GM18507 (cell line): ENCODE measurements at regions not wholly inside any gene's neighbourhood (a gene's known extent, or its start where the extent isn't known, plus 50 kb on each side); places are given as distances from the start of the nearest gene placed in this dataset.

Source experiments
- DNase-seq: peaks from one replicate; pipeline ENCODE4 v3.0.0; 2011; ENCODE audit warnings: low read depth; ENCODE audit not compliant: insufficient read length; ENCODE audit errors: extremely low spot score
- FAIRE-seq: peaks from 2 replicates; lab custom pipeline; 2011; peaks lifted over from hg19 to GRCh38; lab: Jason Lieb, UNC

DNA sequence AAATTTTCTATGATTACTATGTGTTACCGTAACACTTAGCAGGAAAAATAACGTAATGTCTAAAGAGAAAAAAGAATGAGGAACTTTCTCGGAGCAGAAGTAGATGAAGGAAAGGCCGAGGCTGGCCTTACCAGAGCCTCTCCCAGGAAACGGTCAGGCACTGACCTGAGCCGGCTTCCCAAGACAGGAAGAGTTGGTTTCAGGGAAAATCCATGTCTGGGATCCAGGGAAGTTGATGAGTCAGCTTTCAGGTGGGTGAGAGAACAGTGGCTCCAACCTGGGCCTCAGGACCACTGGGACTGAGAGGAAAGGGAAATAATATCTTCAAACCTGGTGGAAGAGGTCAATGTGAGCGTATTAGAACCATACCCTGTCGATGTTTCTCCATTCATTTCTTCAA lies 93.3 kb upstream of the UBL3 start:
- no peak for FAIRE-seq
- no peak for DNase-seq

DNA sequence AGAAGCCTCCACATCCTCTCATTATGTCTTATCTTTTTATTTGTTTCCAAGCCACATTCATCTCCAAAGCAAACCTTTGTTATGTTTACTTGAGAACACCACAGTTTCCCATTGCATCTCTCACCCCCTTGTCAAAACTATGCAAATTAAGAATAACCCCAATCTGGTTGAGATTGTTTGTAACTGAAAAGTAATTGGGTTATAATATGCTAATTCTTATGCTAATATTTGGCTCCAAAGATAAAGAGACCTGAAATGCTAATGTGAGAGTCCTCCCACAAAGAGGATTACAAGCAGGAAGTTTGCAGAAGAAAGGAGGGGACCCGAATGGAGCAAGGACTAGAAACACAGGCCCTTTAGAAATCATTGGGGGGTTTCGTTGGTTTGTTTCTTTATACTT lies 92.9 kb upstream of the UBL3 start:
- no peak for FAIRE-seq
- DNase-seq = no peak

DNA sequence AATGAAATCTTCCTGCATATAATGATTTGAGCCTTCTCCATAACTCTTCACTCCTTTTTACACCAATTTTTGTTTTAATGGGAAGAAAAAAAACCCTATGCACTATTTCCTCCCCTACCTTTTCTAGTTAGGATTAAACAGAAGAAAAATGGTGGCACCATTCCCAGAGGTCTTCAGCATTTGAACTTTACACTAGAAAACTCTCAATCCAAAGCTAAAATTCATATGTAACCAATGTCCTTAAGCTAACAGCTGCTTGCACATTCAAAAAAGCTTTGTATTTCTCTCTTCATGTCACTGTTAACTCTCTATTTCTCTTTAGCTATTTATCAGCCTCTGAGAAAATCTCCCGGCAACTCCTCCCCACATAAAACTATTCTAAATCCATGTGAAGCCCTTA lies 90.3 kb upstream of the UBL3 start:
- DNase-seq (no peak), FAIRE-seq (no peak)

DNA sequence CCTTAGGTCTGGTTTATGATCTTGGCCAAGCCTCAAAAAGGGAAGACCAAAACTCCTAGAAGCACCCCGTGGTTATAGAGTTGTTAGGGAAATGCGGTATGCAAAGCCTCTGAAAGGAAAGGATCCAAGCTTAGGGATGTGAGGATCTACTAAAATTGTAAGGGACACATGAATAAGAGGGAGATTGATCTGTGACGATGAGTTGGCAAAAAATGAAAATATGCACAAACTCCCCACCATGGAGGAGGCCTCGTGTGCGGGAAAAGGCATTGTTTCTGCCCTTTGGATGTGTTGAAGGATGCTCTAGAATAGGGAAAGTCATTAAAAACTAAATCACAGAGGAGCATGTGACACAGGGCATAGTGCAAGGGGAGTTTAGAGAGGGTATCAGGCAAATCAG lies 88.7 kb upstream of the UBL3 start:
- DNase-seq (no peak), FAIRE-seq (no peak)

DNA sequence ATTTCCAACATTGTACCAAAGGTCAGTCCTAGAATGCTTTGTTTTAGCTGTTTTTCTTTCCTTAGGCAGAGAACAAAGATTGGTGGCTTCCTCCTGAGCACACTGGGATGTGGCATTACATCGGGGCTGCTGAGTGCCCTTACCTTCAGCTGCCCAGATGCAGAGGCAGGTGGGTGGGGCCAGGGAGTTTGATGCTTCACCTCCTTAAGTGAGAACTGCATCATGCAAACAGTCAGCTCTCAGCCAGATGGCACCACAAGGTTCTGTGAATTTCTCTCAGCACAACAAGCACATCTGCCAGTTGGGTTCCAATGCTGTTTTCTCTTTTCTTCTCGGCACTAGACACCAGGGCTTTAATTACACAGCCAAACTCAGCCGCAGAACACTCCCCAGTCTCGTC lies 87.4 kb upstream of the UBL3 start:
- DNase-seq (no peak), FAIRE-seq (no peak)

DNA sequence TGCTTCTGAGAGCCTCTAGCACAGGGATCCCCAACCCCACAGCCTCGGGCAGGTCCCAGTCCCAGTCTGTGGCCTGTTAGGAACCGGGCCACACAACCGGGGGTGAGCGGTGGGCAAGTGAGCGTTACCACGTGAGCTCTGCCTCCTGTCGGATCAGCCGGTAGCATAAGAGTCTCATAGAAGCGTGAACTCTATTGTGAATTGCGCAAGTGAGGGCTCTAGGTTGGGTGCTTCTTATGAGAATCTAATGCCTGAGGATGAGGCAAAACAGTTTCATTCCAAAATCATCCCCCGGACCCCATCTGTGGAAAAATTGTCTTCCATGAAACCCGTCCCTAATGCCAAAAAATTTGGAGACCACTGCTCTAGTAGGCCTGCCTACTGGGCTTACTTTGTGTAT lies 87.0 kb upstream of the UBL3 start:
- DNase-seq (no peak), FAIRE-seq (no peak)

DNA sequence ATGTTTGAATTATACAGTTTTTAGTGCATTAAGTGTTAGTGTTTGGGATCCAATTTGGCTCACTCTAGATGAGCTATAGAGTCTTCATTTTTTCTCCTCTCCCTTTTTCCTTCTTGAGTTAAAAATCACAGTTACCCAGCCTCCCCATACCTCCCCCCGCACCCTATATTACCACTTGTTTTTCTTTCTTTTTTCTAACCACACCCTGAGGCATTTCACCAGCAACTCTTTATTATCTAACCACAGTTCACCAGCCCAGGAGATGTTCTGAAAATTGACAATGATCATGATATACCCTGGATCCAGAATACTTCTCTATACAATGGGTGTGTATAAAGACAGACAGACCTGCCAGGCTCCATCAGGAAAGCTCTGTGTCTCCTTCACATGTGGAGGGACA lies 86.5 kb upstream of the UBL3 start:
- DNase-seq = no peak
- FAIRE-seq = no peak

DNA sequence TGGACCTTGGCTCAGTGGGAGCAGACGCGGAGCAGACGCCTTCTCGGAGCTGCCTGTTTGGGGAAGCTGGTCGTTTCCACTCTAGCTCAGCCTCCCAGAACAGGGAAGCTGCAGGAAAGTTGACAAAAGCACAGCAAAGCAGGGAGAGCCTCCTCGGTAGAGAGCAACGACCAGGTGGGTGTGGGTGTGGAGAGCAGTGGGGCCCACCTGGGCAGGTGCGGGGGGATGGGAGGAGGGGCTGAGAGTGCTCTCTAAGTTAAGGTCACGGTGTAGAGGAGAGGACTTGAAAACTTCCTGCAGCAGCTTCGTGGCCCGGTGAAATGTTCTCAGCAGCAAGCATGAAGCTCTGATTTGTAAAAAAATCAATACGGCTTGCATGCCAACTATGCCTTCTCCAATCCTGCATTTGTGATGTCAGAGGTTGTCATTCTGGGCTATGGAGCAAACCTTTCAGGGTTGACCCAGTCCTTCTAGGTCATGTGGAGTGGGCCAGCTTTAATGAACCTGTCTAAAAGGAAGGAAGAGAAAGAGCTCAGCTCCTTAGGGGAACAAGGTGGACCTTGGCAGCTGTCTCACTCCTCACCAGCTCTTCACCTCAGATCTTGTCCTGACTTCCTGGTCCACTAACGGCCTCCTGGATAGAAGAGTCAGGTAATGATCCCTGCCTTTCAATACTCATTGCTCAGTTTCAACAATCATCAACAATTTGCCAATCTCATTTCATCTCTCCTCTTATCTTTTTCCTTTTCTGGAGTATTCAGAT lies 85.8 kb upstream of the UBL3 start:
- DNase-seq = no peak
- FAIRE-seq = no peak

DNA sequence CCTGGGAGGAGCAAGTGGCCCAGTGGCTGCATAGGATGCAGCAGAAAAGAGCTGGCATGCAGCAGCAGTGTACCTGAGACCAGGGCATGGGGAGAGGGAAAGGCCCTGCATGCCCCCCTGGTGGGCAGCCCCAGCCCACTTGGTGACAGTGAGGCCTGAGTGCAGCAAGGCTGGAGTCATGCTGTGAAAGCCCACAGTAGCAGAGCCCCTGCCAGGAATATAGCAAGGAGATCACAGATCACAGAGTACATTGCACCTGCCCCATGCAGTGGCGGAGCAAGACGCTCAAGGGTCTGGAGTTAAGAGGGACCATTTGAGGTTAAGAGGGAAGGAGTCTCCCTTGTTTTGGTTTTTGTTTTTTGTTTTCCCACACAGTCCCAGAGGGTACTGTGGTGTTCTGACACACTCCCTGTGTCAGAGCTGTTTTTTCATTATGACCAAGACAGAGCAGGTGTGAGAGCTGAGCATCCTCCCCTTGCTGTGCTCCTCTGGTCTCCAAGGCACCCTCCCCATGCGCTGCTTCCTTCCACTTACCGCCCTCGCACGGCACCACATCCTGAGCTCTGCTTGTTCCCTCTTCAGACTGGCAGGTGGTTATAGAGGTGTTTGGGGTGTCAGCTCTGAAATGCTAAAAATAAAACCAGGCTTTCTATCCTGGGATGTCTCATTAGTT lies 85.0 kb upstream of the UBL3 start:
- FAIRE-seq = peak; percentile 96

DNA sequence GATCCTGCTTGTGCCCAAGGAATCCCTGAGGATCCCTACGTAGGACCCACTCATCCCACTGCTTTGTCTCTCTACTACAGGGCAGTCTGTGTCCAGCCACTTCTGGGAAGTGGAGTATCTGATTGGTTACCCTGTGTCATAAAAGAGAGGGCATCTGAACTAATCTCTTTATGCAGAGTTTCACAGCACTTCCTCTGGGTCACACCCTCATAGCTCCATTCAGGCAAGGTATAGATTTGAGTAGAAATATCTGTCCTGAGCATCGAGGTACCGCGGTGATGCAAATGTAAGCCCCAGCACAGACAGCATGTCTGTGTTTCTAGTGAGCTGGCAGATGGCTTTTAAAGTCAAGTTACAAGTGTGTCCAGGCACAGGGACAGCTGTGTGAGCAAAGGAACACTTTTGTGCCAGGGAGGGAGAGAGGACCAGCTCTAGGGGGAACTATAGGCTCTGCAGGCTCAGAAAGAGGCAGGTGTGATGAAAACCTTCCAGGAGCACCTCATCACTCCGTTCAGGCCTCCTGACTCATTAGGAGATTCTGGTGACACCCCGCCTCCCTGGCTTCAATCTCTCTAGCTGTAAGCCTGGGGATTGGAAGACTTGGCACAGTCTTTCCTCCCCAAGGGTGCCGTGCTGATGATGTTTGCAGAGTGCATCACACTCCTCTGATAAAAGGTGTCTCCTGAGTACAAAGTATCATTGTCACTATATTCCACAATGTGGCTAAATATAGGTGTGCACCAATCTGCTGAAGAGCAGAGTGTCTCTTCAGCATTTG lies 84.3 kb upstream of the UBL3 start:
- DNase-seq (no peak), FAIRE-seq (peak; percentile 46)

More for the DNA sequence above, 85.0 kb upstream of the UBL3 start:
- DNase-seq = peak; percentile 75

DNA sequence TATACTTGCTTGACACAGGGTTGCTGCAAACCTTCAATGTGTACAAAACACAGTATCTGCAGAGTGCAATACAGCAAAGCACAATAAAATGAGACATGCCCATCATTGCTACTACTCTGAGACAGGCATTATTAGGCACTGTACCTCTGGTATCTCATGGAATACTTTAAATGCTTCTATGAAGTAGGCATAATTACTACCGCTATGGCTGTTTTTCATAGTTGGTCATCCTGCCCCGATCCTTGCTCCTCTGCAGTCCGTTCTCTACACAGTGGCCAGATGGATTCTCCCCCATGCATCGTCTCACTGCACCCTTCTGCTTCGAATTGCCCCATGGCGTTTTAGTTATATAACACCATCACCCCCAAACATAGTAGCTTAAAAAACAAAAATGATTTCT lies 83.0 kb upstream of the UBL3 start:
- FAIRE-seq = no peak
- no peak for DNase-seq

DNA sequence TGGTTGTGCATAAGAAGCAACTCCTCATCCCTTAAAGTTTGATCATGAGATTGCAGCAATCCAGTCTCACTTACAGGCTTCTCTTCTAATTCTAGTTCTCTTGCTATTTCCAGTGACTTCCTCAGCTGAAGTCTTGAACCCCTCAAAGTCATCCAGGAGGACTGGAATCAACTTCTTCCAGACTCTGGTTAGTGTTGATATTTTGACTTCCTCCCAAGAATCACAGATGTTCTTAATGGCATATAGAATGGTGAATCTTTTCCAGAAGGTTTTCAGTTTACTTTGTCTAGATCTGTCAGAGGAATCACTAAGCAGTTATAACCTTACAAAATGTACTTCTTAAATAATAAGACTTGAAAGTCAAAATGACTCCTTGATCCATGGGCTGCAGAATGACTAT lies 81.3 kb upstream of the UBL3 start:
- no peak for DNase-seq
- FAIRE-seq = no peak

DNA sequence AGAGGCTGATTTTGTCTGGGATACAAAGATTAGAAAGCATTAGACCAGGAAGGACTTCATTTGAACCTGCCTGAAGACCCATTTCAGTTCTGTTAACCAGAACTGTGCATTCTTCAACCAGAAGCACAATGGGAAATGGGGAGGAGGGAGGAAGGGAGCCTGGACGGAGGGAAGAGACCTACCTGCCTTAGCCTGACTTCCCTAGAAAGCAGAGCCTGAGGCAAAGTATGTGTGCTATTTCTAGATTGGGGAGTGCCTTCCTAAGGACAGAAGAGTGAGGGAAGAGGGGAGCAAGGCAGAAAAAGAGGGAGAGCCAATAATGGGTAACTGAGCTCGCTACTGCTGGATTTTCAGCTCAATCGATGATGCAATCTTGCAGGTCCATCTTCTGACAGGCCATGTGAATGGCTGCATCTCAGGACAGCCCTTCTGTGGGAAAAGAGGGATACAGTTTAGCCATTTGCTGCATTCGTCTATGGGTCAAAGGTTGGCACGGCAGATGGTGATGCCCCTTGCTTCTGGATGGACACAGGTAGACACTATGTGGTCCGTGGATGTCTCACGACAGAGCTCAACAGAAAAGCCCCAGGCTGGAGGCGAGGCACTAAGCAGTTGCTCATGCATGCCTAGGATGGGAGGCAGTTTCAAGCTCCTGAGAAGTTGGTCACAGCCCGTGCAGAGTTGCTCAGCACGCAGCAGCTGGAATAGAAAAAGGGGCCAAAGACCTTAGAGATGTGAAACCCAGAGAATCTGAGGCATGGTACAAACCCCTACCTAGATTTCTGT lies 78.8 kb upstream of the UBL3 start:
- FAIRE-seq (no peak), DNase-seq (no peak)

DNA sequence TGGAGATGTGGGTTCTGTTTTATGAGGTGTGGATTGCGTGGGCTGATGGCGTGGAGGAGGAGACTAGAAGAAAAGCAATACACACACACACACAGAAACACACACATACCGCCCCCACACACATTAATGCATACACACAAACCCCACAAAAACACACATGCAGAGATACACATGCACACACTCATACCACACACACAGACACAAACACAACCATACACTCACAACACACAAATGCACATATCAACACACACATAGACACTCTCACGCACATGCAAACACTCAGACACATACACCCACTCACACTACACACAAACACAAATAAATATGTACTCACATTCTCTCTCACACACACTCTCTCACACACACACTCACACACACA lies 75.7 kb upstream of the UBL3 start:
- no peak for FAIRE-seq
- no peak for DNase-seq

DNA sequence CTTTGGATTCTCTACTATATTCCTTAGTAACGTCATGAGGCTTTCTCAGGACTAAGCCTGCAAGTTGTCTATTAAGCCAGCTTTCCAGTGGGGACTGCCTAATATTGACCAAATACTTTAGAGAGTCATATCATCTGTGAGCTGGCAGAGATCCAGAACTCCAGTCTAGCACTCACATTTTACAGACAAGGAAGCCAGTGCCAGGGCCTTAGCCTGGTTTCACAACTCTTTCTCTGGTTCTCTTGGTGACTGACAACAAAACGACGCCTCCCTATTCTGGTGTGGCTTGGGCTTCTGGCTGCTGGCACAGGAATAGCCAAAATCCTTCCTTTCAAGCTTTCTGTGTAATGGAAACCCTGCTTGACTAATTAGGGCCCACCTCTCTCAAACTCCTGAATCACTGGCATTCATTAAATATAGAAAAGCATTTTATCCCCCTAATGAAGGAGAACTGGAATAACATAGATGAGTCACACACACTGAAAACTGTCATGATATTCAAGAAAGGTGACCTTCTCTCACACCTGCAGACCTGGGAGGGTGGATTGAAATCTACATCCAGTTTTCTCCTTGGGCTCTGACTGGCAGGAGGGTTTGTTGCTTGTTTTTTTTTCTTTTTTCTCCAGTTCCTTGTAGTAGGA lies 75.2 kb upstream of the UBL3 start:
- FAIRE-seq (no peak), DNase-seq (no peak)

DNA sequence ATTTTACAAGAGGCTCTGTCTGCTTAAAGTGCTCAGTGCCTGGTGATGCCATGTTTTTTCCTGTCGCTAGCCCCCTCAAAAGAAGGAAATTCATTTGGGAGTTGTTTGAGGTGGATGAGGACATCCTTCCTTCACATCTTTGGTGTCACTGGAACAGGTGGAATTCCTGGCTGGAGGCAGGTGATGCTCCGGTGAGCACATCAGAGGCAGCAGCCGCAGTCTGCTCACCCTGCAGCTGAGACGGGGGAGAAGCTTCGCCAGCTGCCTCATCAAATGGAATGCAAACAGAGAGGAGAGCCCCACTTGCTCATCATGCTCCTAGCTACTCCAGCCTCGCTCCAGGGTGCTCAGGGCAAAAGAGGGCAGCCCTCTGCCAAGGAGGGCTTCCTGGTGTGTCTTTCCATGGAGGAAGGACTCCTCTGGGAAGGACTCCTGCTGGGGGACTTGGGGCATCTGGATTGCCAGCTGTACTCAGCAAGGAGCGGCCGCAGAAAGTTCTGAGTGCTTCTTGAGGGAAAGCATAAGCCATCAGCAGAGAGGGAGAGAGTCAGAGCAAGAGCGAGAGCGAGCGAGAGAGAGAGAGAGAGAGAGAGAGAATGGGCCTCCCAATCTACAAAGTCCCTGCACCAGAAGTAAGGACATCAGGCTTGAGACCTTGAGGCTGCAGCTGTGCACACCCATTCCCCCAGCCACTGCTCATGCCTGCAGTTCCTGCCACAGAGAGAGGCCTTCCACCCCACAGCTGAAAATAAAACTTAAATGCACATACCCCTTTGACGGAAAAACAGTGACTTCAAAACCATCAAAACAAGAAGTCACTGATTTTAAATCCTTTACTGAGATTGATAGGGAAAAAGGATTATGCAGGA lies 74.3 kb upstream of the UBL3 start:
- DNase-seq (no peak), FAIRE-seq (no peak)

DNA sequence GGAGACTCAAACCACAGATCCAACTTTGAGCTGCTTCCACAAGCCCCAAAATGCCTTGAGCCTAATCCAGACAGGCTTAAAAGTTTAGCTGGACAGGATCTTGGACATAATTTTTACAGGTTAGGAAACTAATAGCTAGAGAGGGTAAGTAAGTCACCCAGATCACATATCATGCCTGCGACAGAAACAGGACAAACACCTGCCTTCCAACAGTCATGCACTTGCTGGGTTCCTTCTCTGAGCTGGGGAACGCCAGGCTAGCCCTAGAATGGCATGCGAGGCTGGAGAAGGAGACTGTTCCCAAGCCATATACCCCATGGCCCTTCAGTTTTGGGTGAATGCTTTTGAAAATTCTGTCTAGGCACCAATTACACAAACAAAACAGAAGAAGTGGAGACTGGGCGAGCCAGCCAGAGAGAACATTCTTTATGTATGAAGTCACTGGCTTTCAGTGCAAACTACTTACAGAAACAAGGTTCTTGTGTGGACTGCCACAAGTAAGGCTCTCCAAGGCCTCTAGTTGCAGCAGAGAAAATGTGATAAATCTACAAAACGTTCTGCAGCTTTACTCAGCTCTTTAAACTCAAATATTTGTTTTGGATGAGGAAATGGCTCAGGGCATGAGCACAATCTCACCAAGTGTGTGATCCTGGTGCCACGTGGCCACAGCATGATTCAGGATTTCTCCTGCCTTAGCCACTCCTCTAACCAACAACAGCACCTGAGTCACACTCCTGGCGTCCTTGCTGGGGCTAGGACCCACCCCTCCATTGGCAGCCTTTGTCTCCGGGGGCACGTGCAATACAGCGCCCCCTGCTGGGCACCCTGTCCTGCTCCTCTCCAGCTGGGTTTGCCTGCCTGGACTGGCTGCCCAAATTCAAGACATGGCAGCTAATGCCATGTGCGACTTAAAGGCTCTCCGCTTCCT lies 73.4 kb upstream of the UBL3 start:
- peak; percentile 15 for DNase-seq
- FAIRE-seq = no peak

DNA sequence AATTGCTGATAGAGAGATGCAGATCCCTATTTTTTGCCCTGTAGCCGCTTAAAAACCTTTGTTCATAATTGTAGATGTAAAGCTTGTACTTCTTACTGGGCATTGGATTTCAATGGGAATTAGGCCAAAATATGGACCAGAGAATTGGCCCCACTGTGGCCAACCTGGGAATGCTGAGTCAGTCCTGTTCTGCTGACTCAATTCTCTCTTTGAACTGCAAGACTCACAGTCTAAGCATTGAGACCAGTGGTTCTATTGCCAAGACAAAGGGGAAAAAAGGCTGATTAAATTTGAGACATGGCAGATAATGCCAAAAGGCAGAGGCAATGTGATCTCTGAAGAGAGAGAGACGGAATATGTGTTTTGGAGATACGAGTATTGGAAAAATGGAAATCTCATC lies 72.5 kb upstream of the UBL3 start:
- FAIRE-seq (no peak), DNase-seq (no peak)
